ENCODE measurements at regions not wholly inside any gene's neighbourhood (a gene's known extent, or its start where the extent isn't known, plus 50 kb on each side); places are given as distances from the start of the nearest gene placed in this dataset.

DNA sequence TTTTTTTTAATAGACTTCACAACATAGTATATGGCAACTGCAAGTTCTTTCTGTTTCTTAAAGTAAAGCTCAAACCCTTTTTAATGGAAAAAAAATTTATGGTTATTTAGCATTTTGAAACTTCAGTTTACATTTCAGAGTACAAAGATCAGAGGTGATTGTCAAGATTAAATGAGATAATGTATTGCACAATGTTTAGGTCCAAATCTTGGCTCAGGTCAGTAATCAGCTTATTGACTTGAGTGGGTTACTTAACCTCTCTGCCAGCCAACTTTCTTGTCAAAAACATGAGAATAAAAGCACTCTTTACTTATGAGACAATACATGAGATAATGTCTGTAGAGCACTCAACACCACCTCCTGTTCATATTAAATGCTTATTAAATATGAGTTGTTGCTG is 345.1 kb upstream of the PTPRD start:
- Histone ChIP-seq H3K27me3 (no peaks in the 10 kb centered on the region), H3K4me1 (no peaks in the 10 kb centered on the region), H3K4me3 (no peak overlapping the region), H3K36me3 (no peaks in the 10 kb centered on the region), H3K9me3 (no peaks in the 10 kb centered on the region), H3K27ac (no peak overlapping the region)
- TF ChIP-seq EP300 (IDR thresholded peaks at IDR 0.05; ENCODE audit: low read depth) (no peak), POLR2A (IDR thresholded peaks at IDR 0.05) (no peak), POLR2AphosphoS5 (IDR thresholded peaks at IDR 0.05) (no peak)
- TF ChIP-seq, protein P1, sequence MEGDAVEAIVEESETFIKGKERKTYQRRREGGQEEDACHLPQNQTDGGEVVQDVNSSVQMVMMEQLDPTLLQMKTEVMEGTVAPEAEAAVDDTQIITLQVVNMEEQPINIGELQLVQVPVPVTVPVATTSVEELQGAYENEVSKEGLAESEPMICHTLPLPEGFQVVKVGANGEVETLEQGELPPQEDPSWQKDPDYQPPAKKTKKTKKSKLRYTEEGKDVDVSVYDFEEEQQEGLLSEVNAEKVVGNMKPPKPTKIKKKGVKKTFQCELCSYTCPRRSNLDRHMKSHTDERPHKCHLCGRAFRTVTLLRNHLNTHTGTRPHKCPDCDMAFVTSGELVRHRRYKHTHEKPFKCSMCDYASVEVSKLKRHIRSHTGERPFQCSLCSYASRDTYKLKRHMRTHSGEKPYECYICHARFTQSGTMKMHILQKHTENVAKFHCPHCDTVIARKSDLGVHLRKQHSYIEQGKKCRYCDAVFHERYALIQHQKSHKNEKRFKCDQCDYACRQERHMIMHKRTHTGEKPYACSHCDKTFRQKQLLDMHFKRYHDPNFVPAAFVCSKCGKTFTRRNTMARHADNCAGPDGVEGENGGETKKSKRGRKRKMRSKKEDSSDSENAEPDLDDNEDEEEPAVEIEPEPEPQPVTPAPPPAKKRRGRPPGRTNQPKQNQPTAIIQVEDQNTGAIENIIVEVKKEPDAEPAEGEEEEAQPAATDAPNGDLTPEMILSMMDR (IDR thresholded peaks at IDR 0.05), result no peak
- in situ Hi-C loops (cut with MboI; ENCODE audit: low pct_ligation_motif_present in 1 of 4, low pct_unique_long_range_greater_than_20kb in 1 of 4, low sequenced_read_pairs in 3 of 4) (no loop called here), intact Hi-C loops (cut with DNase I; ENCODE audit: low total_unique reads) (no loop called here)
- no peak for DNase-seq

DNA sequence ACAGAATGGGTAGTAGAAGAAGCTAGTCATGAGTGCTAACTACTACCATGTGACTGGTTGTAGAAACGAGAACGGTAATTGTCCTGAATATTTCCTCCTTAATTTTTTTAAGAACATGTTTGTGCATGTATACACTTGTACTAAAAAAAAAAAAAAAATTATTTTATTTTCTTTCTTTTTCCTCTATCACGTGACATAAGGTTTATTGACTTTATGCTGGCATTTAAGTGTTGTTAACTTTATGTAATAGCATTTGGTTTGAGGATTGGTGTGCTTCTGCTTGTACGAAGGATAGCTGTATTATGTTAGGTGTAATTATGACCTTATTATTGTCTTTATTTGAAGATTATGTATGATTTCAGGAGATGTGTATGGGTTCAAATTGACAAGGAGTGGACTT is 349.1 kb upstream of the PTPRD start:
- Histone ChIP-seq H3K4me1 (no peaks in the 10 kb centered on the region), H3K4me3 (no peak overlapping the region), H3K27me3 (no peaks in the 10 kb centered on the region), H3K36me3 (no peaks in the 10 kb centered on the region), H3K27ac (no peak overlapping the region), H3K9me3 (no peaks in the 10 kb centered on the region)
- in situ Hi-C loops (cut with MboI; ENCODE audit: low pct_ligation_motif_present in 1 of 4, low pct_unique_long_range_greater_than_20kb in 1 of 4, low sequenced_read_pairs in 3 of 4), result no loop called here
- no peak for TF ChIP-seq EP300 (IDR thresholded peaks at IDR 0.05; ENCODE audit: low read depth)
- no peak for TF ChIP-seq POLR2AphosphoS5 (IDR thresholded peaks at IDR 0.05)
- TF ChIP-seq POLR2A (IDR thresholded peaks at IDR 0.05), result no peak
- TF ChIP-seq, protein P1 (IDR thresholded peaks at IDR 0.05), result no peak
- WGBS, 2 donors (ENCODE audit: low coverage in 1 of 2), result 71 to 76% methylated on average over 4 of the region's 4 CpGs
- DNase-seq, result no peak
- intact Hi-C loops (cut with DNase I; ENCODE audit: low total_unique reads), result no loop called here

DNA sequence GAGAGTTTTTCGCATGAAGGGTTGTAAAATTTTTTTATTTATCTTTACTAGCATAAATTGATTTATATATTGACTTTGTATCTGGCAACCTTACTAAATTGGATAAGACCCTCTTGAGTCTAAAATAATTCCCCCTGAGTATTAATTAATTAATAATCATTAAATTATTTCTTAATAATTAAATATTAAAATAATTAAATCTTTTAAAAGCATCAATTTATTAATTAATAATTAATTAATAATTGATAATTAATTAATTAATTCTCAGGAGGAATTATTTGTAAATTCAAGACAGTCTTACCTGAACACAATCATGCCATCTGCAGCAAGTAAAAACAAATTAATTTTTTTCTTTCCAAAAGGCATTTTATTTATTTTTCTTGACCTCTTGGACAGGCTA is 370.4 kb upstream of the PTPRD start:
- TF ChIP-seq EP300 (IDR thresholded peaks at IDR 0.05; ENCODE audit: low read depth) (no peak), POLR2AphosphoS5 (IDR thresholded peaks at IDR 0.05) (no peak), POLR2A (IDR thresholded peaks at IDR 0.05) (no peak)
- TF ChIP-seq, protein P1 (IDR thresholded peaks at IDR 0.05), result no peak
- WGBS, 2 donors (ENCODE audit: low coverage in 1 of 2), result 87 to 91% methylated on average over 1 of the region's 1 CpG
- no peaks in the 10 kb centered on the region for H3K4me1 ChIP-seq
- H3K4me3 ChIP-seq, result no peak overlapping the region
- H3K27ac ChIP-seq, result no peak overlapping the region
- intact Hi-C loops (cut with DNase I; ENCODE audit: low total_unique reads) (no loop called here), in situ Hi-C loops (cut with MboI; ENCODE audit: low pct_ligation_motif_present in 1 of 4, low pct_unique_long_range_greater_than_20kb in 1 of 4, low sequenced_read_pairs in 3 of 4) (no loop called here)
- DNase-seq, result no peak
- H3K27me3 ChIP-seq, result no peaks in the 10 kb centered on the region
- no peaks in the 10 kb centered on the region for H3K36me3 ChIP-seq
- H3K9me3 ChIP-seq, result no peaks in the 10 kb centered on the region

DNA sequence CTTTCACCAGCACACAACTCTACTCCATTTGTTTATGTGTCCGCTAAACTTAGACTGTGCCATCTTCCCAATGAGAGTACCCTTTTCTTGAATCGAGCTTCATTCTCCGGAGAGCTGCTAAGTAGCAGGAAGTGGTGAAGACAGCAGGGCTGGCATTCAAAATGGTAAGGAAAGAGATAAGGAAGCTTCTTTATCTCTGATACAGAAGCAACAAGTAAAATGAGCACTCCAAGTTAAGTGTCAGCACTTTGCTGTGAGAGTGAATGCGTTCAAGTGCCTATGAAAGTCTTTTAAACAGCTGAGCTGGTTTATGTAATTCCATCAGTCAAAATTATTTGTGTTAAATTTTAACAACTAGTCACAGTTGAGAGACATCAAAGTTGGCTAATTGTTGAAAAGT is 386.8 kb upstream of the PTPRD start:
- in situ Hi-C loops (cut with MboI; ENCODE audit: low pct_ligation_motif_present in 1 of 4, low pct_unique_long_range_greater_than_20kb in 1 of 4, low sequenced_read_pairs in 3 of 4), result no loop called here

More for the DNA sequence above, 386.8 kb upstream of the PTPRD start:
- intact Hi-C loops (cut with DNase I; ENCODE audit: low total_unique reads), result no loop called here
- Histone ChIP-seq H3K27ac (no peak overlapping the region), H3K4me3 (no peak overlapping the region), H3K4me1 (no peaks in the 10 kb centered on the region), H3K36me3 (no peaks in the 10 kb centered on the region), H3K9me3 (no peaks in the 10 kb centered on the region), H3K27me3 (no peaks in the 10 kb centered on the region)
- DNase-seq, result no peak
- 79 to 89% methylated on average over 4 of the region's 4 CpGs for WGBS, 2 donors (ENCODE audit: low coverage in 1 of 2)
- TF ChIP-seq POLR2AphosphoS5 (IDR thresholded peaks at IDR 0.05), result no peak
- TF ChIP-seq, protein P1 (IDR thresholded peaks at IDR 0.05), result no peak
- no peak for TF ChIP-seq POLR2A (IDR thresholded peaks at IDR 0.05)
- no peak for TF ChIP-seq EP300 (IDR thresholded peaks at IDR 0.05; ENCODE audit: low read depth)

Measured in transverse colon (tissue), 4 donors.